Spleen (tissue), 11 donors: ENCODE measurements at regions not wholly inside any gene's neighbourhood (a gene's known extent, or its start where the extent isn't known, plus 50 kb on each side); places are given as distances from the start of the nearest gene placed in this dataset.

ENCODE experiments used
- DNase-seq: peaks from one replicate; pipeline ENCODE4 v3.0.0-alpha.2; 2020
- H3K27ac ChIP-seq, 8 donors: fragments of 200-600 bp; sonication (generic) in 7 of 8; 1 replicate in 4 of 8; 2 replicates in 4 of 8; pipeline versions ENCODE4 v1.5.0 to v1.8.0; 2016 to 2021; ENCODE audit warnings: inconsistent platforms in 4 of 8, mild to moderate bottlenecking in 4 of 8, moderate library complexity in 1 of 8
- H3K27me3 ChIP-seq, 7 donors: fragments of 200-600 bp; sonication (generic) in 6 of 7; replicated peaks in 1 of 7; 1 replicate in 4 of 7; 2 replicates in 3 of 7; pipeline versions ENCODE4 v1.5.0 to v1.8.0; 2016 to 2021; ENCODE audit warnings: inconsistent platforms in 3 of 7, mild to moderate bottlenecking in 1 of 7
- H3K36me3 ChIP-seq, 6 donors: fragments of 200-600 bp; sonication (generic) in 5 of 6; 1 replicate in 4 of 6; 2 replicates in 2 of 6; pipeline versions ENCODE4 v1.5.0 to v1.8.0; 2016 to 2021; ENCODE audit warnings: inconsistent platforms in 2 of 6
- H3K4me1 ChIP-seq, 6 donors: fragments of 200-600 bp; sonication (generic) in 5 of 6; 1 replicate in 3 of 6; 2 replicates in 3 of 6; pipeline versions ENCODE4 v1.5.0 to v1.8.0; 2016 to 2021; ENCODE audit warnings: inconsistent platforms in 3 of 6
- H3K4me3 ChIP-seq, 8 donors: fragments of 200-600 bp; sonication (generic) in 7 of 8; 1 replicate in 4 of 8; 2 replicates in 4 of 8; pipeline versions ENCODE4 v1.5.0 to v1.8.0; 2016 to 2021; ENCODE audit warnings: inconsistent platforms in 4 of 8, mild to moderate bottlenecking in 4 of 8, moderate library complexity in 2 of 8
- H3K9me3 ChIP-seq, 8 donors: fragments of 200-600 bp; sonication (generic) in 7 of 8; 1 replicate in 4 of 8; 2 replicates in 4 of 8; pipeline versions ENCODE4 v1.5.0 to v1.8.0; 2016 to 2021; ENCODE audit warnings: inconsistent platforms in 4 of 8
- POLR2A ChIP-seq, 3 donors: fragments of 450-650 bp; IDR thresholded peaks; one replicate each; pipeline ENCODE4 v1.5.1; 2017; ENCODE audit warnings: antibody characterized with exemption in 3 of 3, mild to moderate bottlenecking in 1 of 3
- POLR2AphosphoS5 ChIP-seq, 3 donors: sonication (generic); formaldehyde crosslinking; IDR thresholded peaks; one replicate each; pipeline ENCODE4 v1.5.1; 2017; ENCODE audit warnings: antibody characterized with exemption in 3 of 3
- WGBS, 5 donors: extraction: QIAGEN DNeasy Blood & Tissue Kit in 3 of 5; methylation state at CpG; one replicate each; pipeline versions ENCODE4 v1.1.5 to v1.1.7; 2013 to 2018; 5-methylcytosine and 5-hydroxymethylcytosine counted together
- intact Hi-C: fragments of 100-400 bp; cut with DNase I; formaldehyde crosslinking; loops from one replicate; pipeline ENCODE4 v1.15.0; 2023; ENCODE audit warnings: low total_unique reads
- TF ChIP-seq, protein P1 (sequence below), 11 experiments: fragments of 200-600 bp in 7 of 11; fragments of 450-650 bp in 4 of 11; sonication (generic) in 4 of 11; IDR thresholded peaks in 8 of 11; conservative IDR thresholded peaks in 3 of 11; 1 replicate in 7 of 11; 2 replicates in 4 of 11; pipeline versions ENCODE4 v1.4.0 to v1.8.0; 2016 to 2021; ENCODE audit warnings: antibody characterized with exemption in 11 of 11, inconsistent platforms in 4 of 11, mild to moderate bottlenecking in 1 of 11
- donor health status: healthy with polysubstance abuse.
- donor health status: DM: no; HTN: no; CAD: no; lungs with moderate emphysema.
- donor health status: DM: no; HTN: no; CAD: no.
- donor health status: Bipolar disorder and iron deficiency.
- donor health status: healthy.
- donor health status: DM: no; HTN: no; CAD: no.
- donor health status: DM: yes; HTN: yes; CAD: no.

DNA sequence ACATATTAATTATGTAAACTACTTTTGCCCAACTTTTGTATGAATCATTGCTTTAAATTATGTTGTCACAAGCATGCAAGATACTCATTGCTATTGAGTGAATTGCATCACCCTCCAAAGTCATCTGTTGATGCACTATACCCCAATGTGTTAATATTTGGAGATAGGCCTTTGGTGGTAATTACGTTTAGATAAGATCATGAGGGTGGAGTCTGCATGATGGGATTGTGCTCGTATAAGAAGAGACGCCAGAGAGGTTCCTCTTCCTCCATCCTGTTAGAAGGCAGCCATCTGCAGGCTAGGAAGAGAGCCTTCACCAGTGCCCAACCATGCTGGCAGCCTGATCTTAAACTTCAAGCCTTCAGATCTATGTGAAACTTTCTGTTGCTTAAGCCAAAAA is 95.3 kb upstream of the MAGI2 start:
- TF ChIP-seq POLR2A (IDR thresholded peaks at IDR 0.05) (no peak), POLR2AphosphoS5 (IDR thresholded peaks at IDR 0.05) (no peak)
- TF ChIP-seq, protein P1, sequence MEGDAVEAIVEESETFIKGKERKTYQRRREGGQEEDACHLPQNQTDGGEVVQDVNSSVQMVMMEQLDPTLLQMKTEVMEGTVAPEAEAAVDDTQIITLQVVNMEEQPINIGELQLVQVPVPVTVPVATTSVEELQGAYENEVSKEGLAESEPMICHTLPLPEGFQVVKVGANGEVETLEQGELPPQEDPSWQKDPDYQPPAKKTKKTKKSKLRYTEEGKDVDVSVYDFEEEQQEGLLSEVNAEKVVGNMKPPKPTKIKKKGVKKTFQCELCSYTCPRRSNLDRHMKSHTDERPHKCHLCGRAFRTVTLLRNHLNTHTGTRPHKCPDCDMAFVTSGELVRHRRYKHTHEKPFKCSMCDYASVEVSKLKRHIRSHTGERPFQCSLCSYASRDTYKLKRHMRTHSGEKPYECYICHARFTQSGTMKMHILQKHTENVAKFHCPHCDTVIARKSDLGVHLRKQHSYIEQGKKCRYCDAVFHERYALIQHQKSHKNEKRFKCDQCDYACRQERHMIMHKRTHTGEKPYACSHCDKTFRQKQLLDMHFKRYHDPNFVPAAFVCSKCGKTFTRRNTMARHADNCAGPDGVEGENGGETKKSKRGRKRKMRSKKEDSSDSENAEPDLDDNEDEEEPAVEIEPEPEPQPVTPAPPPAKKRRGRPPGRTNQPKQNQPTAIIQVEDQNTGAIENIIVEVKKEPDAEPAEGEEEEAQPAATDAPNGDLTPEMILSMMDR (IDR thresholded peaks at IDR 0.05 in 8 of 11, conservative IDR thresholded peaks at IDR 0.05 in 3 of 11) = no peak
- Histone ChIP-seq H3K27ac (no peak overlapping the region), H3K4me3 (no peak overlapping the region), H3K36me3 (no peaks in the 10 kb centered on the region), H3K9me3 (no peaks in the 10 kb centered on the region), H3K27me3 (no peaks in the 10 kb centered on the region), H3K4me1 (no peaks in the 10 kb centered on the region)
- intact Hi-C loops = no loop called here
- WGBS, 5 donors = 52 to 69% (median 59%) methylated on average over 3 of the region's 3 CpGs
- DNase-seq = no peak

DNA sequence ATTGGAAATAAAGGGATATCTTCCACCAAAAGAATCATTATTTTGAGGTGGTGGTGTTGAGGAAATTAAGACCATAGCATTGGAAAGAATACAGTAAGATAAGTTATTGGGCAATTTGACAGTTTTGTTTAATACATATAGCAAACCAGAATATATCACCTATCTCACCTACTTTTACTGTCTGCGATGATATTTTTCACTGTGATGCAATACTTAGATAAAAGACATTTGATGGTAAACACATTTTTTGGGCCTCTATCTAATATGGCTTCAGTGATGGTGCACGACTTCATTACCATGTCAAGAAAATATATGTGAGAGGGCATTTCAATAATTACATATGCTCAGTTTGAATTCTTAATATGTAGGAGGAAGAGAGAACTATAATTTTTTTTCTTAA is 93.7 kb upstream of the MAGI2 start:
- 87 to 99% (median 92%) methylated on average over 2 of the region's 2 CpGs for WGBS, 5 donors
- no peaks in the 10 kb centered on the region for H3K27me3 ChIP-seq
- no peak overlapping the region for H3K4me3 ChIP-seq
- DNase-seq = no peak
- H3K27ac ChIP-seq = no peak overlapping the region
- TF ChIP-seq, protein P1 (IDR thresholded peaks at IDR 0.05 in 8 of 11, conservative IDR thresholded peaks at IDR 0.05 in 3 of 11) = no peak
- TF ChIP-seq POLR2A (IDR thresholded peaks at IDR 0.05) (no peak), POLR2AphosphoS5 (IDR thresholded peaks at IDR 0.05) (no peak)
- H3K9me3 ChIP-seq = no peaks in the 10 kb centered on the region
- H3K36me3 ChIP-seq = no peaks in the 10 kb centered on the region
- H3K4me1 ChIP-seq = no peaks in the 10 kb centered on the region
- intact Hi-C loops = no loop called here

DNA sequence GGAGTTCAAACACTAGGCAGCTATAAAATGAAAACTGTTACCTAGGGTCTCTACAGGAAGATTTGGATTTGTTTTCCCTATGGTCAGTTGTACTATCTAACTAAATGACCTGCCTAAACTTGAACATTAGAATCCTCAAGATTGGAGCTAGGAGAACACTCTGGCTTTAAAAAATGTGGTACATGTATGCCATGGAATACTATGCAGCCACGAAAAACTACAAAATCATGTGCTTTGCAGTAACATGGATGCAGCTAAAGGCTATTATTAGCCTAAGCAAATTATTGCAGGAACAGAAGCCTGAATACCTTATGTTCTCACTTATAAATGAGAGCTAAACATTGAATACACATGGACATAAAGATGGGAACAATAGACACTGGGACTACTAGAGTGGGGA is 87.1 kb upstream of the MAGI2 start:
- H3K27ac ChIP-seq = no peak overlapping the region
- intact Hi-C loops = no loop called here
- peaks cover 0 to 8% (median 0%) of the 10 kb centered on the region in 8 donors for H3K9me3 ChIP-seq
- 61 to 80% (median 68%) methylated on average over 1 of the region's 1 CpG for WGBS, 5 donors
- H3K36me3 ChIP-seq = no peaks in the 10 kb centered on the region
- no peaks in the 10 kb centered on the region for H3K27me3 ChIP-seq
- no peak for TF ChIP-seq POLR2AphosphoS5 (IDR thresholded peaks at IDR 0.05)
- TF ChIP-seq, protein P1 (IDR thresholded peaks at IDR 0.05 in 8 of 11, conservative IDR thresholded peaks at IDR 0.05 in 3 of 11) = no peak
- TF ChIP-seq POLR2A (IDR thresholded peaks at IDR 0.05) = no peak
- no peak overlapping the region for H3K4me3 ChIP-seq
- no peaks in the 10 kb centered on the region for H3K4me1 ChIP-seq
- DNase-seq = no peak

DNA sequence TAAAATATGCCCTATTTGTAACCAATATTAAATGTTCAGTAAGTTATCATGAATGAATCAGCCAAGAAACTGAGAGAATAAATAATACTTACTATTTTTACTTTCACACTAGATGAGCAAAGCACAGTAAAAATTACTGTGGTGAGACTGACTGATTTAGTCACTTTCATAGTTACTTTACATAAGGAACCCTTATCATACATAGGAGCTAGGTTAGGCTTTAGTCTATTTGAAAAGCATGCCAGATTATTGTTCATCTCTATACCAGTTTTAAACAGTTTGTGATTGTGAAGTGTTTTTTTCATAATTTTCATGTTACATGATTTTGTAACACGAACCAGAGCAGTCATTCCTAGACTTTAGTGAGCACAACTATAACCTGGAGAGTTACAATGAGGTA is 80.7 kb upstream of the MAGI2 start:
- H3K36me3 ChIP-seq = no peaks in the 10 kb centered on the region
- H3K4me1 ChIP-seq = no peaks in the 10 kb centered on the region
- no peaks in the 10 kb centered on the region for H3K27me3 ChIP-seq
- TF ChIP-seq POLR2A (IDR thresholded peaks at IDR 0.05) (no peak), POLR2AphosphoS5 (IDR thresholded peaks at IDR 0.05) (no peak)
- TF ChIP-seq, protein P1 (IDR thresholded peaks at IDR 0.05 in 8 of 11, conservative IDR thresholded peaks at IDR 0.05 in 3 of 11) = no peak
- no peak overlapping the region for H3K27ac ChIP-seq
- 41 to 61% (median 56%) methylated on average over 1 of the region's 1 CpG for WGBS, 5 donors
- no peak for DNase-seq
- intact Hi-C loops = no loop called here
- H3K4me3 ChIP-seq = no peak overlapping the region
- no peaks in the 10 kb centered on the region for H3K9me3 ChIP-seq
